ENCODE measurements at regions not wholly inside any gene's neighbourhood (a gene's known extent, or its start where the extent isn't known, plus 50 kb on each side); places are given as distances from the start of the nearest gene placed in this dataset.

DNA sequence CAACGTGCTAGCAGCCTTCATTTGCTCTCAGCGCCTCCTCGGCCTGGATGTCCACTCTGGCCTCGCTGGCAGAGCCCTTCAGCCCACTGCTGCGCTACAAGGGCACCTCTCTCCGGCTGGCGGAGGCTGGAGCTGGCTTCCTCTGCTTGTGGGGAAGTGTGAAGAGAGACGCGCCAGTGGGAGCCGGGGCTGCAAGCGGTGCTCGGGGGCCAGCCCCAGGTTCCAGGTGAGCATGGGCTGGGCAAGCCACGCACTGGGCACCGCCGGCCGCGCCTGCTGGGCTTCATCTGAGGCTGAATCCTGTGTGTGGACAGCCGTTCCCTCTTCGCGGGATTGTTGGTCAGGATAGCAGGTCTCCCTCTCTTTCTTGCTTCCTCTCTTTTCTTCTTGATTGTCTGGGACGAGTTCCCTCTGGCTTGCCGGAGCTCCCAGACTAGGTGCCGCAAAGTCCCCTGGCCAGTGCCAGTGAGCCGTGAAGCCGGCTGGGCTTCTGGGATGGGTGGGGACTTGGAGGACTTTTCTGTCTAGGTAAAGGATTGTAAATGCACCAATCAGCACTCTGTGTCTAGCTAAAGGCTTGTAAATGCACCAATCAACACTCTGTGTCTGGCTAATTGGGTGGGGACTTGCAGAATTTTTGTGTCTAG, 165.0 kb downstream of the HEPH start:
- Histone ChIP-seq H2AK5ac (ENCODE audit: insufficient read length, low read length) (no peak overlapping the region), H3K23me2 (ENCODE audit: insufficient read length, low read depth, low read length, poor library complexity, severe bottlenecking) (no peaks in the 10 kb centered on the region), H2BK20ac (ENCODE audit: low read depth, low read length, poor library complexity, severe bottlenecking) (no peak overlapping the region), H3K56ac (ENCODE audit: insufficient read length, low read depth, low read length) (no peak overlapping the region), H3K27me3 (ENCODE audit: insufficient read depth, low read length) (no peaks in the 10 kb centered on the region), H3K9ac (ENCODE audit: extremely low read depth, insufficient read length, low read length) (no peak overlapping the region), H3T11ph (ENCODE audit: low read length) (no peak overlapping the region), H2BK12ac (ENCODE audit: insufficient read length, low read depth, low read length) (no peak overlapping the region), H4K91ac (ENCODE audit: insufficient read length, low read depth, low read length) (no peak overlapping the region), H3K18ac (ENCODE audit: insufficient read length, low read depth, low read length) (no peak overlapping the region), H2BK15ac (ENCODE audit: low read depth, low read length) (no peak overlapping the region), H3K4me2 (ENCODE audit: insufficient read depth, insufficient read length, low read length) (no peak overlapping the region), H2BK5ac (ENCODE audit: insufficient read length, low read length) (no peak overlapping the region), H4K8ac (replicated peaks; ENCODE audit: insufficient read length, low read depth, low read length) (no peak overlapping the region), H3K27ac (ENCODE audit: insufficient read length, low read depth, low read length) (no peak overlapping the region), H2AFZ (ENCODE audit: low read length) (no peak overlapping the region), H3K14ac (ENCODE audit: insufficient read depth, low read length) (no peak overlapping the region), H3K79me2 (ENCODE audit: insufficient read depth, low read length) (no peaks in the 10 kb centered on the region), H3K79me1 (ENCODE audit: insufficient read depth, low read depth, low read length, poor library complexity, severe bottlenecking) (no peaks in the 10 kb centered on the region), H3K4me1 (ENCODE audit: insufficient read depth, low read length) (no peaks in the 10 kb centered on the region), H4K5ac (ENCODE audit: insufficient read length, low read depth, low read length) (no peak overlapping the region), H4K20me1 (ENCODE audit: control insufficient read depth, insufficient read depth, insufficient read length) (no peaks in the 10 kb centered on the region), H2BK120ac (ENCODE audit: low read depth, low read length, poor library complexity, severe bottlenecking) (no peak overlapping the region), H3K4ac (ENCODE audit: low read depth, low read length) (no peak overlapping the region), H3K23ac (ENCODE audit: insufficient read length, low read depth, low read length) (no peak overlapping the region), H3K9me3 (ENCODE audit: control insufficient read depth, low read depth, low read length) (peaks cover 36% of the 10 kb centered on the region)
- no peak for DNase-seq
- Mint-ChIP-seq H3K27ac (no peak overlapping the region), H3K4me3 (no peak overlapping the region), H3K36me3 (ENCODE audit: insufficient read depth in 1 of 3, low read depth in 3 of 3) (peaks cover 0 to 14% (median 13%) of the 10 kb centered on the region in 3 experiments; a peak in 5 of 7 replicates), H3K4me1 (no peaks in the 10 kb centered on the region), H3K27me3 (ENCODE audit: low read depth) (no peaks in the 10 kb centered on the region), H3K9me3 (peaks cover 84 to 93% of the 10 kb centered on the region in 2 experiments)
- no CpG with 5 or more reads among the region's 25 CpGs for WGBS (ENCODE audit: extremely low coverage, insufficient read length, low lambda C conversion rate)
- TF ChIP-seq, protein P1, sequence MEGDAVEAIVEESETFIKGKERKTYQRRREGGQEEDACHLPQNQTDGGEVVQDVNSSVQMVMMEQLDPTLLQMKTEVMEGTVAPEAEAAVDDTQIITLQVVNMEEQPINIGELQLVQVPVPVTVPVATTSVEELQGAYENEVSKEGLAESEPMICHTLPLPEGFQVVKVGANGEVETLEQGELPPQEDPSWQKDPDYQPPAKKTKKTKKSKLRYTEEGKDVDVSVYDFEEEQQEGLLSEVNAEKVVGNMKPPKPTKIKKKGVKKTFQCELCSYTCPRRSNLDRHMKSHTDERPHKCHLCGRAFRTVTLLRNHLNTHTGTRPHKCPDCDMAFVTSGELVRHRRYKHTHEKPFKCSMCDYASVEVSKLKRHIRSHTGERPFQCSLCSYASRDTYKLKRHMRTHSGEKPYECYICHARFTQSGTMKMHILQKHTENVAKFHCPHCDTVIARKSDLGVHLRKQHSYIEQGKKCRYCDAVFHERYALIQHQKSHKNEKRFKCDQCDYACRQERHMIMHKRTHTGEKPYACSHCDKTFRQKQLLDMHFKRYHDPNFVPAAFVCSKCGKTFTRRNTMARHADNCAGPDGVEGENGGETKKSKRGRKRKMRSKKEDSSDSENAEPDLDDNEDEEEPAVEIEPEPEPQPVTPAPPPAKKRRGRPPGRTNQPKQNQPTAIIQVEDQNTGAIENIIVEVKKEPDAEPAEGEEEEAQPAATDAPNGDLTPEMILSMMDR (conservative IDR thresholded peaks at IDR 0.05) = no peak
